Progenitor cell of endocrine pancreas (in vitro differentiated cells): ENCODE measurements at regions not wholly inside any gene's neighbourhood (a gene's known extent, or its start where the extent isn't known, plus 50 kb on each side); places are given as distances from the start of the nearest gene placed in this dataset.
A peak's percentile ranks its signal among the peaks of the same experiment; 100 is the strongest.

Experiments
- DNase-seq: peaks from one replicate; pipeline ENCODE4 v3.0.0; 2021; ENCODE audit warnings: low spot score; ENCODE audit not compliant: unreplicated experiment
- H3K27ac Mint-ChIP-seq: 2 replicates; pipeline ENCODE4 v1.8.0; 2021; ENCODE audit warnings: mild to moderate bottlenecking, moderate library complexity, mixed read lengths
- H3K27me3 Mint-ChIP-seq: 2 replicates; pipeline ENCODE4 v1.8.0; 2021; ENCODE audit warnings: mixed read lengths
- H3K36me3 Mint-ChIP-seq: 2 replicates; pipeline ENCODE4 v1.8.0; 2022; ENCODE audit warnings: mixed read lengths; ENCODE audit not compliant: insufficient read depth
- H3K4me1 Mint-ChIP-seq: 2 replicates; pipeline ENCODE4 v1.8.0; 2021; ENCODE audit warnings: low read depth, mixed read lengths
- H3K4me3 Mint-ChIP-seq: 2 replicates; pipeline ENCODE4 v1.8.0; 2021; ENCODE audit warnings: low read depth, mild to moderate bottlenecking, moderate library complexity, mixed read lengths
- H3K9me3 Mint-ChIP-seq: 2 replicates; pipeline ENCODE4 v1.8.0; 2021; ENCODE audit warnings: low read depth, mixed read lengths
- TF ChIP-seq, protein P1 (sequence below): fragments of 200-600 bp; sonication (generic); IDR thresholded peaks from one replicate; pipeline ENCODE4 v1.5.0; 2021; ENCODE audit warnings: antibody characterized with exemption, mild to moderate bottlenecking; ENCODE audit not compliant: unreplicated experiment

GRCh38 chr10:92753865-92754264, 64.1 kb downstream of the HHEX start:
- TF ChIP-seq, protein P1, sequence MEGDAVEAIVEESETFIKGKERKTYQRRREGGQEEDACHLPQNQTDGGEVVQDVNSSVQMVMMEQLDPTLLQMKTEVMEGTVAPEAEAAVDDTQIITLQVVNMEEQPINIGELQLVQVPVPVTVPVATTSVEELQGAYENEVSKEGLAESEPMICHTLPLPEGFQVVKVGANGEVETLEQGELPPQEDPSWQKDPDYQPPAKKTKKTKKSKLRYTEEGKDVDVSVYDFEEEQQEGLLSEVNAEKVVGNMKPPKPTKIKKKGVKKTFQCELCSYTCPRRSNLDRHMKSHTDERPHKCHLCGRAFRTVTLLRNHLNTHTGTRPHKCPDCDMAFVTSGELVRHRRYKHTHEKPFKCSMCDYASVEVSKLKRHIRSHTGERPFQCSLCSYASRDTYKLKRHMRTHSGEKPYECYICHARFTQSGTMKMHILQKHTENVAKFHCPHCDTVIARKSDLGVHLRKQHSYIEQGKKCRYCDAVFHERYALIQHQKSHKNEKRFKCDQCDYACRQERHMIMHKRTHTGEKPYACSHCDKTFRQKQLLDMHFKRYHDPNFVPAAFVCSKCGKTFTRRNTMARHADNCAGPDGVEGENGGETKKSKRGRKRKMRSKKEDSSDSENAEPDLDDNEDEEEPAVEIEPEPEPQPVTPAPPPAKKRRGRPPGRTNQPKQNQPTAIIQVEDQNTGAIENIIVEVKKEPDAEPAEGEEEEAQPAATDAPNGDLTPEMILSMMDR: no peak
- H3K36me3 Mint-ChIP-seq: no peaks in the 10 kb centered on the region
- peaks cover 21% of the 10 kb centered on the region for H3K4me1 Mint-ChIP-seq

GRCh38 chr10:92755725-92756124, 66.0 kb downstream of the HHEX start:
- no peak overlapping the region for H3K4me3 Mint-ChIP-seq
- H3K9me3 Mint-ChIP-seq: no peaks in the 10 kb centered on the region
- H3K27ac Mint-ChIP-seq: no peak overlapping the region
- peaks cover 12% of the 10 kb centered on the region for H3K27me3 Mint-ChIP-seq
- no peak for DNase-seq
- H3K36me3 Mint-ChIP-seq: no peaks in the 10 kb centered on the region
- TF ChIP-seq, protein P1: no peak
- H3K4me1 Mint-ChIP-seq: peaks cover 23% of the 10 kb centered on the region

More at GRCh38 chr10:92753865-92754264, 64.1 kb downstream of the HHEX start:
- DNase-seq: no peak
- Mint-ChIP-seq H3K4me3 (no peak overlapping the region), H3K27me3 (peaks cover 16% of the 10 kb centered on the region), H3K9me3 (no peaks in the 10 kb centered on the region), H3K27ac (no peak overlapping the region)

GRCh38 chr10:92756201-92757065, 66.7 kb downstream of the HHEX start:
- Mint-ChIP-seq H3K36me3 (no peaks in the 10 kb centered on the region), H3K27me3 (peaks cover 6% of the 10 kb centered on the region), H3K9me3 (no peaks in the 10 kb centered on the region), H3K4me3 (no peak overlapping the region), H3K4me1 (peaks cover 27% of the 10 kb centered on the region), H3K27ac (peak overlapping the region; percentile 62)
- no peak for DNase-seq
- TF ChIP-seq, protein P1: no peak

DNA sequence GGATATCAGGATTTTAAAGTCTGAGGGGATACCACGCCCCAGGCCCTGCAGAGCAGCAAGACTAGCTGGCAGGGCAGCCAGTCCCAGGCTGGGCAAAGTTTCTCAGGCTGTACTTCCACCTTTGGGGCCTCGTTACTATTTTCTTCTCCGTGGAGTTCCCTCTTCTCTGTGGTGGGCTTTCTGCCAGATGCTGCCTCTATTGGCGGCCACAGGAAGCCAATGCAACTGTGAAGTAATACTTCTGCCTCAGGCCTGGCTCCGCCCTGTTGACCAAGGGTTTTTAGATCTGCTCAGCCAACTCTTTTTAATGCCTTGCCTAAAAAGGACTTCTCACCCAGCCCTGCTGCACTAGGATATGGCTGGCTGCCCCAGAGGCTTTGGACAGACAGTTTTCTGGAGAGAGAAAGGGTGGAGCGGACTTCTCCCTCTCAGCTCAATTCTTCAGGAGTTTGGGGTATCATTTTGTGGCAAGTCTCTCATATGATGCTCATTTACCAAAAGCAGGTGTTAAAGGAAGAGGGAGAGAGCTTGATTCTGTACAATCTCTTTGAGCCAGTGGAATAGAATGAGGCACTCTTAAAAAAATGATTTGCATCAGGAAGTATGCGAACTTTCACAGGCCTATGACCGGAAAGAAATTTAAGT, 67.4 kb downstream of the HHEX start:
- Mint-ChIP-seq H3K4me3 (no peak overlapping the region), H3K36me3 (no peaks in the 10 kb centered on the region), H3K9me3 (no peaks in the 10 kb centered on the region), H3K27me3 (peaks cover 6% of the 10 kb centered on the region), H3K27ac (peak overlapping the region; percentile 19), H3K4me1 (peaks cover 32% of the 10 kb centered on the region)
- peak; percentile 11 for DNase-seq
- TF ChIP-seq, protein P1: peak; percentile 28

- Mint-ChIP-seq H3K36me3 (no peaks in the 10 kb centered on the region), H3K9me3 (no peaks in the 10 kb centered on the region), H3K4me3 (no peak overlapping the region), H3K27me3 (peaks cover 6% of the 10 kb centered on the region), H3K4me1 (peaks cover 32% of the 10 kb centered on the region), H3K27ac (no peak overlapping the region)
- no peak for DNase-seq
- TF ChIP-seq, protein P1: no peak
Measured at GRCh38 chr10:92757711-92758104, 68.0 kb downstream of the HHEX start.
